Mesendoderm (in vitro differentiated cells): ENCODE measurements at regions not wholly inside any gene's neighbourhood (a gene's known extent, or its start where the extent isn't known, plus 50 kb on each side); places are given as distances from the start of the nearest gene placed in this dataset.
"Not testable (repeated sequence)": the region's sequence is repeated elsewhere in the genome, so short reads cannot be mapped to it uniquely, and the experiment has no call there.

ENCODE experiments used
- DNase-seq: peaks from one replicate; pipeline ENCODE4 v3.0.0; 2013
- H2AK5ac ChIP-seq: 2 replicates; pipeline ENCODE4 v1.6.1; 2013; ENCODE audit warnings: low read length, inconsistent platforms
- H2BK120ac ChIP-seq: 2 replicates; pipeline ENCODE4 v1.6.1; 2013; ENCODE audit warnings: low read depth, mild to moderate bottlenecking, low read length, moderate library complexity, mixed read lengths
- H2BK15ac ChIP-seq: replicated peaks from 2 replicates; pipeline ENCODE4 v1.6.1; 2013; ENCODE audit warnings: low read depth, mild to moderate bottlenecking, moderate library complexity
- H2BK5ac ChIP-seq: 2 replicates; pipeline ENCODE4 v1.6.1; 2013; ENCODE audit warnings: low read length, inconsistent platforms
- H3K18ac ChIP-seq: 2 replicates; pipeline ENCODE4 v1.6.1; 2013; ENCODE audit warnings: mild to moderate bottlenecking, low read length, mixed read lengths
- H3K23ac ChIP-seq: one replicate; pipeline ENCODE4 v1.6.1; 2013; ENCODE audit warnings: low read length
- H3K27ac ChIP-seq: 2 replicates; pipeline ENCODE4 v1.5.1; 2013; ENCODE audit warnings: low read depth, mild to moderate bottlenecking, inconsistent platforms, low read length, moderate library complexity
- H3K27me3 ChIP-seq: 2 replicates; pipeline ENCODE4 v1.6.1; 2013; ENCODE audit warnings: low read length, control low read depth, mild to moderate bottlenecking, inconsistent platforms; ENCODE audit not compliant: insufficient read depth, poor library complexity
- H3K36me3 ChIP-seq: 2 replicates; pipeline ENCODE4 v1.6.1; 2013; ENCODE audit warnings: low read length, inconsistent platforms; ENCODE audit not compliant: control insufficient read depth, insufficient read depth
- H3K4ac ChIP-seq: one replicate; pipeline ENCODE4 v1.6.1; 2013; ENCODE audit warnings: low read depth, mild to moderate bottlenecking, low read length, moderate library complexity
- H3K4me1 ChIP-seq: 2 replicates; pipeline ENCODE4 v1.6.1; 2013; ENCODE audit warnings: low read depth, low read length, inconsistent platforms; ENCODE audit not compliant: control insufficient read depth
- H3K4me2 ChIP-seq: 2 replicates; pipeline ENCODE4 v1.6.1; 2013; ENCODE audit warnings: low read length
- H3K4me3 ChIP-seq: 2 replicates; pipeline ENCODE4 v1.5.1; 2013; ENCODE audit warnings: mild to moderate bottlenecking, low read length
- H3K56ac ChIP-seq: one replicate; pipeline ENCODE4 v1.6.1; 2013; ENCODE audit warnings: low read length
- H3K79me1 ChIP-seq: 2 replicates; pipeline ENCODE4 v1.6.1; 2013; ENCODE audit warnings: low read length, inconsistent platforms
- H3K79me2 ChIP-seq: 2 replicates; pipeline ENCODE4 v1.6.1; 2013; ENCODE audit warnings: mild to moderate bottlenecking, low read length; ENCODE audit not compliant: control insufficient read depth, insufficient read depth
- H3K9ac ChIP-seq: 2 replicates; pipeline ENCODE4 v1.6.1; 2013; ENCODE audit warnings: low read length, inconsistent platforms
- H4K5ac ChIP-seq: one replicate; pipeline ENCODE4 v1.6.1; 2013; ENCODE audit warnings: low read length
- H4K8ac ChIP-seq: one replicate; pipeline ENCODE4 v1.6.1; 2013; ENCODE audit warnings: low read depth, mild to moderate bottlenecking, control low read depth, low read length, moderate library complexity
- WGBS: extraction: QIAGEN DNeasy Blood & Tissue Kit; methylation state at CpG from one replicate; pipeline ENCODE4 v1.1.7; 2013; ENCODE audit warnings: low lambda C conversion rate, missing lambda C conversion rate; ENCODE audit not compliant: insufficient coverage; ENCODE audit errors: extremely low coverage; 5-methylcytosine and 5-hydroxymethylcytosine counted together

GRCh38 chr12:19771858-19772257 lies 332.6 kb downstream of the AEBP2 start:
- peak; percentile 48 for DNase-seq
- Histone ChIP-seq H2AK5ac (no peak overlapping the region), H3K18ac (no peak overlapping the region), H3K56ac (no peak overlapping the region), H3K4ac (no peak overlapping the region), H3K36me3 (no peaks in the 10 kb centered on the region), H4K8ac (no peak overlapping the region), H3K9ac (no peak overlapping the region), H3K27ac (no peak overlapping the region), H4K5ac (no peak overlapping the region), H3K79me2 (no peaks in the 10 kb centered on the region), H3K23ac (no peak overlapping the region), H3K79me1 (no peaks in the 10 kb centered on the region), H3K4me2 (no peak overlapping the region), H3K27me3 (no peaks in the 10 kb centered on the region), H2BK120ac (no peak overlapping the region), H3K4me3 (no peak overlapping the region), H2BK15ac (no peak overlapping the region), H2BK5ac (no peak overlapping the region), H3K4me1 (no peaks in the 10 kb centered on the region)
- WGBS: no CpG with 5 or more reads among the region's 2 CpGs

GRCh38 chr12:19772776-19773175 lies 333.5 kb downstream of the AEBP2 start:
- no peak overlapping the region for H3K4ac ChIP-seq
- H2AK5ac ChIP-seq: no peak overlapping the region
- no peaks in the 10 kb centered on the region for H3K79me1 ChIP-seq
- no peak overlapping the region for H3K23ac ChIP-seq
- H3K27me3 ChIP-seq: no peaks in the 10 kb centered on the region
- no peak overlapping the region for H3K9ac ChIP-seq
- H3K4me1 ChIP-seq: no peaks in the 10 kb centered on the region
- H2BK5ac ChIP-seq: no peak overlapping the region
- H3K4me3 ChIP-seq: no peak overlapping the region
- no CpG with 5 or more reads among the region's 3 CpGs for WGBS
- no peak overlapping the region for H3K18ac ChIP-seq
- H3K36me3 ChIP-seq: no peaks in the 10 kb centered on the region
- no peak overlapping the region for H4K8ac ChIP-seq
- no peak overlapping the region for H2BK15ac ChIP-seq
- no peak overlapping the region for H3K27ac ChIP-seq
- no peak overlapping the region for H3K4me2 ChIP-seq
- H3K79me2 ChIP-seq: no peaks in the 10 kb centered on the region
- no peak overlapping the region for H3K56ac ChIP-seq
- DNase-seq: no peak
- no peak overlapping the region for H2BK120ac ChIP-seq
- H4K5ac ChIP-seq: no peak overlapping the region

GRCh38 chr12:19775241-19775640 lies 335.9 kb downstream of the AEBP2 start:
- Histone ChIP-seq H4K8ac (no peak overlapping the region), H2BK5ac (no peak overlapping the region), H3K23ac (no peak overlapping the region), H3K27me3 (no peaks in the 10 kb centered on the region), H3K56ac (no peak overlapping the region), H3K4me2 (no peak overlapping the region), H2BK15ac (no peak overlapping the region), H3K27ac (no peak overlapping the region), H3K36me3 (no peaks in the 10 kb centered on the region), H2AK5ac (no peak overlapping the region), H3K4me3 (no peak overlapping the region), H3K79me2 (no peaks in the 10 kb centered on the region), H3K4me1 (no peaks in the 10 kb centered on the region), H3K79me1 (no peaks in the 10 kb centered on the region), H2BK120ac (no peak overlapping the region), H4K5ac (no peak overlapping the region), H3K18ac (no peak overlapping the region), H3K4ac (no peak overlapping the region), H3K9ac (no peak overlapping the region)
- WGBS: no CpG with 5 or more reads among the region's 15 CpGs
- no peak for DNase-seq

GRCh38 chr12:19775976-19776375 lies 336.7 kb downstream of the AEBP2 start:
- not testable (repeated sequence) for H2BK5ac ChIP-seq, DNase-seq, H3K79me2 ChIP-seq, H3K27me3 ChIP-seq, H3K56ac ChIP-seq, H3K23ac ChIP-seq, H3K27ac ChIP-seq, H3K79me1 ChIP-seq, H3K4me1 ChIP-seq, H3K36me3 ChIP-seq, H3K18ac ChIP-seq, H3K9ac ChIP-seq, H2BK15ac ChIP-seq, H3K4me2 ChIP-seq, H4K8ac ChIP-seq, H2AK5ac ChIP-seq, H4K5ac ChIP-seq, H2BK120ac ChIP-seq, H3K4ac ChIP-seq, H3K4me3 ChIP-seq
- no CpG with 5 or more reads among the region's 19 CpGs for WGBS

- Histone ChIP-seq H2BK15ac (no peak overlapping the region), H3K4ac (no peak overlapping the region), H2BK120ac (no peak overlapping the region), H3K36me3 (no peaks in the 10 kb centered on the region), H2AK5ac (no peak overlapping the region), H4K8ac (no peak overlapping the region), H3K79me1 (no peaks in the 10 kb centered on the region), H3K27me3 (no peaks in the 10 kb centered on the region), H4K5ac (no peak overlapping the region), H3K4me3 (no peak overlapping the region), H3K18ac (no peak overlapping the region), H2BK5ac (no peak overlapping the region), H3K27ac (no peak overlapping the region), H3K79me2 (no peaks in the 10 kb centered on the region), H3K4me2 (no peak overlapping the region), H3K9ac (no peak overlapping the region), H3K56ac (no peak overlapping the region), H3K4me1 (no peaks in the 10 kb centered on the region), H3K23ac (no peak overlapping the region)
- no CpG with 5 or more reads among the region's 3 CpGs for WGBS
- no peak for DNase-seq
Observed at GRCh38 chr12:19778172-19778571, 338.9 kb downstream of the AEBP2 start.

- no peak for DNase-seq
- Histone ChIP-seq H3K56ac (peak overlapping the region; percentile 22), H3K23ac (no peak overlapping the region), H3K79me2 (no peaks in the 10 kb centered on the region), H4K8ac (no peak overlapping the region), H2AK5ac (no peak overlapping the region), H3K36me3 (no peaks in the 10 kb centered on the region), H3K4me2 (no peak overlapping the region), H3K9ac (no peak overlapping the region), H2BK15ac (no peak overlapping the region), H3K4me3 (no peak overlapping the region), H2BK120ac (no peak overlapping the region), H3K4me1 (no peaks in the 10 kb centered on the region), H3K27me3 (no peaks in the 10 kb centered on the region), H3K27ac (no peak overlapping the region), H4K5ac (no peak overlapping the region), H2BK5ac (no peak overlapping the region), H3K79me1 (no peaks in the 10 kb centered on the region), H3K4ac (no peak overlapping the region), H3K18ac (no peak overlapping the region)
- WGBS: no CpG with 5 or more reads among the region's 2 CpGs
Observed at GRCh38 chr12:19778797-19779196, 339.5 kb downstream of the AEBP2 start.
